ENCODE measurements at regions not wholly inside any gene's neighbourhood (a gene's known extent, or its start where the extent isn't known, plus 50 kb on each side); places are given as distances from the start of the nearest gene placed in this dataset.

GRCh38 chr4:111986095-111986494 lies 159.2 kb upstream of the FAM241A start:
- peaks cover 26% of the 10 kb centered on the region for H3K27me3 ChIP-seq (ENCODE audit: control insufficient read depth, extremely low read depth, insufficient read depth, low read length)
- no peak overlapping the region for H3K27ac ChIP-seq (ENCODE audit: control insufficient read depth, insufficient read depth, low read length)
- H3K9me1 ChIP-seq (ENCODE audit: control insufficient read depth, extremely low read depth, insufficient read depth, low read length), result no peaks in the 10 kb centered on the region
- no peak overlapping the region for H3K4me3 ChIP-seq (ENCODE audit: control insufficient read depth in 2 of 3, extremely low read depth in 1 of 3, insufficient read depth in 2 of 3, low read depth in 1 of 3, low read length in 3 of 3)
- TF ChIP-seq CTCF (optimal IDR thresholded peaks at IDR 0.05 in 1 of 3, IDR thresholded peaks at IDR 0.05 in 1 of 3, conservative IDR thresholded peaks at IDR 0.05 in 1 of 3; ENCODE audit: extremely low read depth in 1 of 3, insufficient read depth in 2 of 3, low read length in 3 of 3), result no peak
- TF ChIP-seq EZH2 (IDR thresholded peaks at IDR 0.05; ENCODE audit: low read length), result no peak
- FAIRE-seq (no peak), DNase-seq (ENCODE audit: low read depth, low spot score) (no peak)
- H3K79me2 ChIP-seq (ENCODE audit: control insufficient read depth, insufficient read depth, low read length), result no peaks in the 10 kb centered on the region
- H3K36me3 ChIP-seq (ENCODE audit: control insufficient read depth in 2 of 2, extremely low read depth in 1 of 2, insufficient read depth in 2 of 2, low read length in 2 of 2), result no peaks in the 10 kb centered on the region
- H3K4me2 ChIP-seq (ENCODE audit: control insufficient read depth, extremely low read depth, insufficient read depth, low read depth, low read length), result no peak overlapping the region
- H3K9me3 ChIP-seq (ENCODE audit: control insufficient read depth, low read depth, low read length), result no peaks in the 10 kb centered on the region
- H2AFZ ChIP-seq (ENCODE audit: control insufficient read depth, low read length), result no peak overlapping the region
- H3K4me1 ChIP-seq (ENCODE audit: control insufficient read depth, extremely low read depth, insufficient read depth, low read length), result no peaks in the 10 kb centered on the region
- H3K9ac ChIP-seq (ENCODE audit: control insufficient read depth, extremely low read depth, insufficient read depth, low read length), result no peak overlapping the region
- H4K20me1 ChIP-seq (ENCODE audit: control insufficient read depth, extremely low read depth, insufficient read depth, low read length), result no peaks in the 10 kb centered on the region
- dilution Hi-C loops (cut with MboI; ENCODE audit: extremely low pct_ligation_motif_present, low sequenced_read_pairs), result no loop called here

GRCh38 chr4:111988514-111988913 lies 156.7 kb upstream of the FAM241A start:
- no peak for TF ChIP-seq EZH2 (IDR thresholded peaks at IDR 0.05; ENCODE audit: low read length)
- TF ChIP-seq CTCF (optimal IDR thresholded peaks at IDR 0.05 in 1 of 3, IDR thresholded peaks at IDR 0.05 in 1 of 3, conservative IDR thresholded peaks at IDR 0.05 in 1 of 3; ENCODE audit: extremely low read depth in 1 of 3, insufficient read depth in 2 of 3, low read length in 3 of 3), result no peak

More at GRCh38 chr4:111988514-111988913, 156.7 kb upstream of the FAM241A start:
- Histone ChIP-seq H3K4me1 (ENCODE audit: control insufficient read depth, extremely low read depth, insufficient read depth, low read length) (no peaks in the 10 kb centered on the region), H2AFZ (ENCODE audit: control insufficient read depth, low read length) (no peak overlapping the region), H3K4me2 (ENCODE audit: control insufficient read depth, extremely low read depth, insufficient read depth, low read depth, low read length) (no peak overlapping the region), H4K20me1 (ENCODE audit: control insufficient read depth, extremely low read depth, insufficient read depth, low read length) (no peaks in the 10 kb centered on the region), H3K9me1 (ENCODE audit: control insufficient read depth, extremely low read depth, insufficient read depth, low read length) (no peaks in the 10 kb centered on the region), H3K79me2 (ENCODE audit: control insufficient read depth, insufficient read depth, low read length) (no peaks in the 10 kb centered on the region), H3K36me3 (ENCODE audit: control insufficient read depth in 2 of 2, extremely low read depth in 1 of 2, insufficient read depth in 2 of 2, low read length in 2 of 2) (no peaks in the 10 kb centered on the region), H3K27me3 (ENCODE audit: control insufficient read depth, extremely low read depth, insufficient read depth, low read length) (peaks cover 36% of the 10 kb centered on the region), H3K4me3 (ENCODE audit: control insufficient read depth in 2 of 3, extremely low read depth in 1 of 3, insufficient read depth in 2 of 3, low read depth in 1 of 3, low read length in 3 of 3) (no peak overlapping the region), H3K9ac (ENCODE audit: control insufficient read depth, extremely low read depth, insufficient read depth, low read length) (no peak overlapping the region), H3K27ac (ENCODE audit: control insufficient read depth, insufficient read depth, low read length) (no peak overlapping the region), H3K9me3 (ENCODE audit: control insufficient read depth, low read depth, low read length) (no peaks in the 10 kb centered on the region)
- dilution Hi-C loops (cut with MboI; ENCODE audit: extremely low pct_ligation_motif_present, low sequenced_read_pairs), result no loop called here
- no peak for FAIRE-seq
- no peak for DNase-seq (ENCODE audit: low read depth, low spot score)

Data from keratinocyte (primary cell).